HG03066 (cell line): ENCODE measurements at regions not wholly inside any gene's neighbourhood (a gene's known extent, or its start where the extent isn't known, plus 50 kb on each side); places are given as distances from the start of the nearest gene placed in this dataset.
"Not testable (repeated sequence)": the region's sequence is repeated elsewhere in the genome, so short reads cannot be mapped to it uniquely, and the experiment has no call there.

Experiments used
- ATAC-seq: cut with Tn5 transposase; IDR thresholded peaks from one replicate; pipeline ENCODE4 v1.9.1; 2021; ENCODE audit warnings: low read depth; ENCODE audit not compliant: unreplicated experiment

DNA sequence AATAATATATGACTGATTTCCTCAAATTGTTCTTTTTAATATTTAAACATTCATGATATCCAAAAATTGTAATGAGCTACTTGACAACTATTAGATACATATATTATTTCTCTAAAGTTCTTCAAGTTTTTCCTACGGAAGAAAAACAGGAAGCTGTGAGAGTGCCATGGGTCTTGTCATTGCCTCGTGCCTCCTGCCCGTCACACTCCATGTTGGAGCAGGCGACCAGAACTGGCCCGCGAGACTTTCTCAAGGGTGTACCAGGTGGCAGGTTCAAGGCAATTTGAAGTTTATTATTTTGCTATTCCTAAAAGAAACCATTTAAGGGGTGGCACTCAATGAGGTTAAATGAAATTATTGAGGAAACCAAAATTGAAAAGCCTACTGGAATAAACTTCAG lies 337.2 kb downstream of the HACE1 start:
- ATAC-seq, result no peak

DNA sequence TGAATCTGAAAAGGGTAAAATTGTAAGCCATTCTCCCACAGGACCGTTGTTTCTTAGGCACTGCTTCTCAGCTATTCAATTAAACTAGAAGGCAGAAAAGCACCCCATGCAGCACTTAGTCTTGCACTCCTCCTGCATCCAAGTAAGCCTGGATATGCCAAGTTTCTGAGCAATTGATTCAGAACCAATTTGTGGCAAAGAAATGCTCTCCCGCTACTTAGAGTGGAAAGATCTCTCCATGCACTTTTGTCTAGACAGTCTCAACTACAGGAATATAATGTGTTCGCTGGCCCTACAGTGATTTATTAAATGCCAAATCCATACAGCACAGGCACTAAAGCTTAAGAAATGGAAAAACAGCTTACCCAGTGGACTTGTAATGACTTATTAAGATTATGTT lies 338.5 kb downstream of the HACE1 start:
- ATAC-seq, result no peak

DNA sequence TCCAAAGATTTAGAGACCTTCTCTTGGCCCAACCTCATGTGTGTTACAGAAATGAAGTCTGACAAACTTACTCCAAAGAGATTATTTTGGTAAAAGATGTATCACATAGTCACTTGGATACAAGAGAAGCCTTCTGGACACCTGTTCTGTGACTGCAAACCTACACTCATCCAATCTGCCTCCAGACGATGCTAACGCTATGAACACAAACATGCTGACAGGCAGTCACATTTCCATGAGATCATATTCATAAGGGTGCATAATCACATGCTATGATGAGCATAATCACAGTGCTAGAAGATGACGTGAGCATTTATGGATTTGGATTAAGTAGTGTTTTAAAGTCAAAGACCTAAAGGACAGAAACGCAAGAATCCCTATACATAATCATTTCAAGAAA lies 340.2 kb downstream of the HACE1 start:
- no peak for ATAC-seq

DNA sequence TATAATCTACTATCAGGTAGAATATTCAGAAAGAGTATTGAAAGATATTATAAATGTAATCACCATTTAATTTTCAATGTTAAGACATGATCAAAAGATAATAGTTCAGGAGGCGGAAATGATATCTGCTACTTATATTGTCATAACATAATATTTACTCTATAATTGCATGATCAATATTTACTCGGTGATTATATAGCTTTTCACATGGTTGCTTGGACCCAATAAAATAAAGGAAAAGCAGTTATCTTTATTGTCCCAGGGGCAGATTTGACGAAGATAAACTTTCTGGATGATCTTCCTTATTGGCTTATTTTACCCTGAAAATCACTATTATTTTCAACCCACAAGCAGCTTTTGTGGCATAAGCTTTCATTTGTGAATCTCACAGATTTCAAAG lies 350.4 kb downstream of the HACE1 start:
- ATAC-seq, result no peak

DNA sequence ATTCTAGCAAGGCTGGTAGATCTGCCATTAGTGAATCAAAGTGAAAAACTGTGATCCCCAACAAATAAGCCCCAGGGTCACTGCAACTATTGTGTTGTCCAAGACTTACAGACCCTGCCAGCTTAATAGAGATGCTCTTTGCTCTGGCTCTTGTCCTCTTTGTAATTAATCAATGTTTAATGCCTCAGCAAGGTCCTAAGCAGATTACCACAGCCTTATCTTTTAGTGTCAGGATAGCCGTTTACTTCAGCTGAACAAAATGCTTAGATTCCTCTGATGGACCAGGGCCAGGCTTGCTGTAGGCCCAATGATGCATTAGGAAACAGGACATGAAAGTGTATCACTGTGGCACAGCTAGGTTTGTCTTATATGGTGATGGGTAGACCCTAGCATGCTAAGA lies 353.3 kb downstream of the HACE1 start:
- no peak for ATAC-seq

DNA sequence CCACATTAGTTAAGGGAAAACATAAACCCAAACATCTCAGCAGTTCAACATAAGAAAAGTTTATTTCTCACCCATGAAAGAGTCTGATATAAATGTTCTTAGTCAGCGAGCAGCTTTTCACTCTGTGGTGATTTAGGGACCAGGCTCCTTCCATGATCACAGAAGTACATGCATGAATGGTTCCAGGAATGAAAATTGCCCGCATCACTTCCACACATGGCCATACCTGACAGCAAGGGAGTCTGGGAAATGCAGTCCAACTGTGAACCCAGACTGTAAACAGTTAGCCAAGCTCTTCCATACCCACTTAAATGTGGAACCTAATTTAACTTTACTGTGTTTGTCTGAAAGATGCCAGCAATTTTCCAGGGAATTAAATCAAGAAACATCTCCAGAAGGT lies 353.9 kb downstream of the HACE1 start:
- ATAC-seq, result no peak

DNA sequence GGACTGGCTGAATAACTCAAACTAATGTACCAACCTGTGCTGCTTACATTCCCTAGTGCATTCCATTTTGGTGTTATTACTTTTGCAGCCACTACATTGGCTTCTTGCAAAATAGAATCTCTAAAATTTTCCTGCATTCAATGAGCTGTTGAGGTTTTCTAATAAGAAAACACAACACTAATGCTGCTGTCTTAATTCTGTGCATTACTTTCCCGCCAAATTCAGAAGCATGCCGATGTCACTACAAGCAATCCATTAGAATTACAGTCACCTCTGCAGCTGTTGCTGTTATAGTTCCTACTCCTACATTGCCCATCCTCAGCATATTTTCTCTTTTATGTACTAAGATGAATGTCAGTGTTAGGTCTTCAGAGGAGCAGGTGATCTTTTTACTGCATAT lies 359.5 kb downstream of the HACE1 start:
- no peak for ATAC-seq

DNA sequence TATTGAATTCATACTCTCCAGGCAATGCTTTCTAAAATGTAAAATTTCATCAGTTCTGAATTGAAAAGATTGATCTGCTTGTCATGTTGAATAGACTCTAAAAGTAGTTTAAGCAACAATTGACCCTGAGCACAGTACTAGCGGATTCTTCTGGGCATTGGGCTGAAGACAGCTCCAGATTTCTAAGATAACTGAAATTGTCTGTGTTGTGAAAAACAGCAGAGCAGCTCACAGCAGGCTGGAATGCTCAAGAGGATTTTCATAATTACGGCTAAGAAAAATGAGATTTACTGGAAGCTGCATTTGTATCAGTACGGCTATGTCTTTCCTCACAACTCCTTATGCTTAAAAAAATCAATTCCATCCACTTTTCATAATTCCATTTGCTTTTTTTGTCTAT lies 373.7 kb downstream of the HACE1 start:
- ATAC-seq, result no peak

DNA sequence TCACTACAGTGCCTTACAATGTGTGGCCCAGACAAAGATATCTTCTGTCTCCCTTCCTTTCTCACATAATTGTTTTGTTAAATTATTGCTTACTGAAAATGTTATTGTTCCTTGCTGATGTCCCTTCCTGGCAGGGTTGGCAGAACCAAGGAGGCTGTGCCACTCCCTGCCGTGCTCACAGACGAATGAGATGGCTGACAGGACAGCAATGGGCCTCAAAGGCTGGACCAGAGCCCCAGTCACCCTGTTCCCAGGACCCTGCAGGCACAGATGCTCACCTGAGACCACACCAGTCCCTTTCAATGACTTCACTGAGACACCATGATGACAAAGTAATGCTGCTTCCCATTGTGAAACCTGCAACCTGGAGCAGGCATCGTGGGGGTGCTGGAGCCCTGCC lies 375.1 kb downstream of the HACE1 start:
- no peak for ATAC-seq

DNA sequence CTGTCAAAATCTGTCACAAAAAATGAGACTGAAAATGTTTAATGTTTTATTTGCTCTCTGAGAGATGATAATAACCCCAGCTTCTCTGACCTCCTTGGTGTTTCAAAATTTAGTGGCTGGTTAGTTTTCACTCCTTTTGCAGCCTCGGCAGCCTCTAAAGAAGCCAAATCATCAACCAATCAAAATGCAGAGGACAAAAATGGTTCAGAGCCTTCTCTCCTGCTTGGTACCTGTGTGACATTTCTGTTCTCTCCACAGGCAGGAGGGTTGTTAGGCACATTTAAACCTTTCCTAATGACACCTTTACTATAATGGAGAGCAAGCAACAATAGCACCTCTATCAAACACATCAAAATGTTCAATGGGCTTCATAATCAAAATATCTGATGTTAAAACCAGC lies 375.5 kb downstream of the HACE1 start:
- ATAC-seq, result no peak

DNA sequence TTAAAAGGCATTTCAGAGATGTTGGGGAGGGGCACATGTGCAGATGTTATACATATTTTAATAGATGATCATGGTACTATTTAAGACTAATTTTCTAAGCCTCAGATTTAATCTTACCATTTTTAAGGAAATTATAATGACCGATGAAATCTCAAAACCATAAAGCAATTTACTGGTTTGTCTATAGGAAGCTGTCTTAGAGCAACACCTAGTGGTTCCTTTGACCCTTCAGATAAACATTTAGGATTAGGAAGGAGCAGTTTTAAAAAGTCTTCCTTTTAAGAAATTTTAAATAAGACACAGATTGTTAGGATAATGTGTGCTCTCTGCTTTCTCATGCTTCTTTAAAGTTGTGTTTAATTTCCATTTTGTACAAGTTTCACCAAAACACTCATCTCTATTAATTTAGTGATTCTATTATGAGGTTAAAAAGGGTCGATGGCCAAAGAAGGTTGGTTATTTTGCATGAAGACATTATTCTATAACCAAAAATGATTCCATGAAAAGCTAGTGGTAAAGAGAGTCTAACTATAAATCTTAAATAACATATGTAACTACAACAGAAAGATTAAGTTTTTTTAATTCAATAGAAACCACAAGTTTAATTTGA lies 376.4 kb downstream of the HACE1 start:
- ATAC-seq, result no peak

DNA sequence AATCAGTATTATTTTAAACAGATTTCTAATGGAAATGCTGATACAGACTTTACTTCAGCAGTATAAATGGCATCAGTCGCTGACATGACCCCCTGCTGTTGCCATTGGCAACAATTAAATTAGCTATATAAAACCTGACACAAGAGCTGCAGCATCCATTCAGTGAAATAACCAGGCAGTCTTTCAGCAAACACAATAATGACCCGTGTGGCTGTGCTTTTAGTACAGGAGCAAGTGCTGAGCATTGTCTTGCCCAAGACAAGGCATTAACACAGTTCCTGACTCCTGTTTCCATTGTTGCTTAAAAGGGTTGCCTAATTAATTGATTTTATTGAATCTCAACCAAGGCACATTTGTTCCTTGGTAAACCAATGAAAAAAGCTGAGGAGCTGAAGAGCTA lies 382.1 kb downstream of the HACE1 start:
- ATAC-seq, result no peak

DNA sequence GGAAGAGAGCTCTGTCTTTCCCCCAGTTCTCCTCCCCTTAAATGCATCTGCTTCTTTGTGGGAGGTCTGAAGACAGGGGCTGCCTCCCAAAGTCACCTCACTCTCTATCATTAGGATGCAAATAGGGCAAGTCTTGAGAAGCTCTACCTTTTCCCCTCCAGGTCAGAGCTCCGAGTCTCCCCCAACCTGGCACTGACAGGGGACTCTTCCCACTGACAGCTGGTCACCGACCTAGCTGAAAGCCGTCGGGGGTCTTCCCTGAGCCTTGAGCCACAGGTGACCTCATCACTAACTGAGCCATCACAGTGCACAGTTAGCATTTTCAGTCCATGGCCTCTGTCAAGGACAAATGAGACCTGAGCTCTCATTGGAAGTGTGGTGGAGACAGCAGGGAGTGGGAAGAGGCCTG lies 386.7 kb downstream of the HACE1 start:
- no peak for ATAC-seq

DNA sequence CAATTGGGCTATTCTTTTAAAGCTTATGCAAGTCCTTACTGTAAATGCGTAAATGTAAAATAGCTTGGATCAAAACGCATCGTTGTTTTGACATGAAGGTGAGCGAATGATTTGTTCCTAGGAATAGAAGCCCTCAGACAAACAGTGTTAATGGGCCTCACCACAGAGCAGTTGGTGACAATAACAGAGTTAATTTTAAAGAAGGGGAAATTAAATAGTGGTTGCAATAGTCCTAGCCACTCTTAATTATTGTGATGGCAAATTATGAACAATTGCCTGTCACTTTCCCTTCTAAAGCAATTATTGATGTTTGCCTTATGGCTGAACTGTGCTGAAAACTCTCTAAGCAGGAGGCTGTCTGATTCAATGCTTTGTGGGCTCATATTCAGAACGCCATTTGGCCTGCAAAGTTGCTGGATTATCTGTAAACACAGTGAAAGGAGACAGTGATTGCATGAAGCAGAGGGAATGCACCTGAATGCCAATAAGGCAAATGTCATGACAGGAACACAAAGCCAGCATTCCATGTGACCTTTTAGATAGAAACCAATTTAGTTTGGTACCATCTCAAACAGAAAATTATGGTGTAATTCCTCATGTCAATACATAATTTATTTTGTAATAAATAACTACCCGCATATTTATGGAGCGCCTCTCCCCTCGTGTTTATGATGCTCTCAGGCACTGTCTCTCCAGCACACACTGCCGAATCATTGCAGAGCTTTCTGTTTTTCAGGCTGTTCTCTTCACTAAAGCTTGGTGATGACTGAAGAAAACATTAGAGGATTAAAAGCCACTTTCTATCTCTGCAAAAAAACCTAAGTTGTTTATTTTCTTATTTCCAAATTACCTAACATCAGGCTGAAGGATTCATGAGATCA lies 387.5 kb downstream of the HACE1 start:
- ATAC-seq, result no peak

DNA sequence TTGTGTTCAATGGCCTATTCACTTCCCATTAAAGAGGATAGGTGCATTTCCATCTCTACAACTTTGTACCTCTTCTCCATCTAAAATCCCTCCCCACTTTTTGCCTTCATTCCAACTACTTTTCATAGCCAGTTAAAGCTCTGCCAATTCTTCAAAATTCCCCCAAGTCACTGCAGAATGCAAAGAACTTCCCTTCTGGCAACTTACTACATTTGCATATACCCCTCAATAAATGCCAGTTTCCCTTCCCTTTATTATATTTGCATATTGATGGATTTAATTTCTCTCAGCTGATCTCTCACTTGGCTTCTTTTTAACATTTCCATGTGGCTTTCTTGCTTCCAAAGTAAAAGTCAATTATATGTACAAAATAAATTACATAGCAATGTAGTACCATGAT lies 393.4 kb downstream of the HACE1 start:
- no peak for ATAC-seq

DNA sequence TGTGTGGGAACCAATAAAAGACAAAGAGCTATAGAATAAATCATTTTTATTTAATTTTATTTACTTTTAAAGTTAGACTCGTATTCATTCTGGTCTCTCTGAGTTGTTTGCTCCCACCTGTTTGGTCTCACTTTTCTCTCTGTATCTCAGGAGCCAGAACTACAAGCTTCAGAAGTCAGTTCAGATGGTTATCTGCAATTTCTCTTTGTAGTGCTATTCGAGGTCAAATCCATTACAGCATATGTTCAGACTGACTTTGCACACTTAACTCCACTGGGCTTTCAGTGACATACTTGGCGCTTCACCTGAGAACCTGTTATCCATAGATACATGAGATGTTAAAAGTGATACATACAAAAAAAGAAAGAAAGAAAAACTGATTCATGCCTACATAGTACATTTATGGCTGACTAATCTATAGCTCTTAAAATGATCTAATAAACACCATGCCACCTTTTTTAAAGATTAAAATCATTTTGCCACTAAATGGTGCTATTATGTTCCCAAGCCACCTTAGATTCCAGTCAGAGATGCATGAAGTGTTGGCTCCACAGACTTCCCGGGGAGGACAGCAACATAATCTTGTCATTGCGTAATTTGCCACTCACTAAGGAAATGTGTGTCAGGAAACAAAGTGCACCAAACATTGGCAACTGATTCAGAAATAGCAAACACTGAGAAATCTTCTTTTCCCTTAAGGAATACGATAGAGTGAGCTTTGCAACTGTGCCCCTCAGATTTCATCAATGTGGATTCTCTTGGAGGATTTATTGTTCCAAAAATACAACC lies 396.7 kb downstream of the HACE1 start:
- ATAC-seq, result no peak

DNA sequence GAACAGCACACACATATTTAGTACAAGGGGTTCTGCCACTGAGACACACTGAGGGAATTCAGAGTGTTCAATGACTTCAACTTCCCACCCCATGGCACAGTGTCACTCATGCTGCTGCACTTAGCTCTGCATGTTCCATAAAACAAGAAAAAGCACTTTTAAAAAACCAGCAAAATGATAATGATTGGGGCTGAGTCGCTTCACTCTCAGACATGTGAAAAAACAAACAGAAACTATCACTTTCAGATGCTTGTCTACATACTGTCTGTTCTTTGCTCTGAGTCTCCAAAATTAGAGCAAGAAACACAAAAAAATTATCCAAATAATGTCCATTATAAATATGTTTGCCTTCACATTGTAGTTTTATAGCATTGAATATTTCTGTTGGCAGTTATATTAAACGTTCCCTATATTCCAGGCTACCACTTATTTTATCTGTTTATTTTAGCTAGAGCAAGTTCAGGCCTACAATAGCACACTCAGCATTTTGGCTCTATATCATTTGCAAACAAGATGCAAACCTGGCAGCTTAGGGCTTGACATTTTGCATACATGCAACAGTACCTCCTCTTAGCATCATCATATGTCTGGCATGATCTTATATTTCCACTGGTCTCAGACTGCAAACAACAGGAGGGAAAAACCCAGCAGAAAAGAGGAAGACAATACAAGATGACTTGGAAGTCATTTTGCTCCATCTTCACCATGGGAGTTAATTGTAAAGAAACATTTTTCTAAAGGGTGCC lies 398.8 kb downstream of the HACE1 start:
- ATAC-seq, result no peak

DNA sequence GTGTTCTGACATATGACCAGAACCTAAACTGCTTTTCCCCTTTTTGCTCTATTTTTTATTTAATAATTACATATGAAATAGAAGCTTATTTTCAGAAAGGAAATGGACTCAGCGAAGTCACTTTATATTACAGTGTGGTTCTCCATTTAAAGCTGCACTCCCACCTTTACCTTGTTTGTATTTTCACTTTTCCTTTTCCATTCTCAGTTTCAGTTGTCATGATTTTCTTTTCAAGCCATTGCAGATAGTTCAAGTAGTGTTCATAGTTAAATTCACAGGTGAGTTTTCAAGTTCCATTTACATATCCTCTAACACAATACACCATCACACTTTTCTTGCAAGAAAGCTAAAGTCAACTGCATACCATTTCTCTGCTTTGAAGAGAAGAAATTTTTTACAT lies 400.2 kb downstream of the HACE1 start:
- peak; percentile 84 for ATAC-seq

DNA sequence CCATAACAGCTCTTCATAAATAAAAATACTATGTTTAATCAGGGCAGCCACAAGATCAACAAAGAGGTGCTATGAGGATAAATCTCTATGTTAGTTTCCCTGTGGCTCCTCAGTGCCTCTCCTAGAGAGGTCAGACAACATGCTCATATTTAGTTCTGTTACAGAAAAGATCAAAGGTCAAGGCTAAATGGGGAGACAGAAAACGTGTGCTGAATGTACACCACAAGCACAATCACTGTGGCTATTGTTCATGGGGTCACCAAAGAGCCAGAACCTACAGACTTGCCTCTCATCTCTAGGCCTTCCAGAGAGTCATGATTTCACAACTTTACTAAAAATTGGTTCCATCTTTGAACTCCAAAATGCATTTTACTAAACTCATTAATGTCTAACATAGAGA lies 409.8 kb downstream of the HACE1 start:
- ATAC-seq, result no peak

DNA sequence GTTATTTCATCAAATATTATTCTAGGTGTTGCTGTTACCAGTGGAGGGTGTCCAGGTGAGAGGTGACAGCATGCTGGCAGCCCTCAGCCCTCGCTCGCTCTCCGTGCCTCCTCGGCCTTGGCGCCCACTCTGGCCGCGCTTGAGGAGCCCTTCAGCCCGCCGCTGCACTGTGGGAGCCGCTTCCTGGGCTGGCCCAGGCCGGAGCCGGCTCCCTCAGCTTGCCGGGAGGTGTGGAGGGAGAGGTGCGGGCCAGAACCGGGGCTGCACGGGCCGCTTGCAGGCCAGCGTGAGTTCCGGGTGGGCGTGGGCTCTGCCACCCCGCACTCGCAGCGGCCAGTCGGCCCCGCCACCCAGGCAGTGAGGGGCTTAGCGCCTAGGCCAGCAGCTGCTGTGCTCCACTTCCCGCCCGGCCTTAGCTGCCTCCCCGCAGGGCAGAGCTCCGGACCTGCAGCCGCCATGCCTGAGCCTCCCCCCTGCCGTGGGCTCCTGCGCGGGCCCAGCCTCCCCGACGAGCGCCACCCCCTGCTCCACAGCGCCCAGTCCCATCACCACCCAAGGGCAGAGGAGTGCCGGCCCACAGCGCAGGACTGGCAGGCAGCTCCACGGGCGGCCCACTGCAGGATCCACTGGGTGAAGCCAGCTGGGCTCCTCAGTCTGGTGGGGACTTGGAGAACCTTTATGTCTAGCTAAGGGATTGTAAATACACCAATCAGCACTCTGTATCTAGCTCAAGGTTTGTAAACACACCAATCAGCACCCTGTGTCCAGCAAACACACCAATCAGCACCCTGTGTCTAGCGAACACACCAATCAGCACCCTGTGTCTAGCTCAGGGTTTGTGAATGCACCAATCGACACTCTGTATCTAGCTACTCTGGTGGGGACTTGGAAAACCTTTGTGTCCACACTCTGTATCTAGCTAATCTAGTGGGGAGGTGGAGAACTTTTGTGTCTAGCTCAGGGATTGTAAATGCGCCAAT lies 413.3 kb downstream of the HACE1 start:
- ATAC-seq, result not testable (repeated sequence)
